Sciatic nerve (tissue), 2 donors: ENCODE measurements at regions not wholly inside any gene's neighbourhood (a gene's known extent, or its start where the extent isn't known, plus 50 kb on each side); places are given as distances from the start of the nearest gene placed in this dataset.
"Not testable (repeated sequence)": the region's sequence is repeated elsewhere in the genome, so short reads cannot be mapped to it uniquely, and the experiment has no call there.

ENCODE experiments used
- ATAC-seq: fragments of 200-7000 bp; cut with Tn5 transposase; one replicate; pipeline ENCODE4 v1.9.1; 2020; ENCODE audit warnings: mild to moderate bottlenecking, moderate library complexity
- DNase-seq: peaks from one replicate; pipeline ENCODE4 v3.0.0-alpha.2; 2020; ENCODE audit warnings: low spot score
- intact Hi-C: fragments of 100-400 bp; cut with DNase I; formaldehyde crosslinking; loops from one replicate; pipeline ENCODE4 v1.14.2; 2022
- donor health status: DM: no; HTN: no; CAD: no.
- donor health status: DM: no; HTN: no; CAD: no.

DNA sequence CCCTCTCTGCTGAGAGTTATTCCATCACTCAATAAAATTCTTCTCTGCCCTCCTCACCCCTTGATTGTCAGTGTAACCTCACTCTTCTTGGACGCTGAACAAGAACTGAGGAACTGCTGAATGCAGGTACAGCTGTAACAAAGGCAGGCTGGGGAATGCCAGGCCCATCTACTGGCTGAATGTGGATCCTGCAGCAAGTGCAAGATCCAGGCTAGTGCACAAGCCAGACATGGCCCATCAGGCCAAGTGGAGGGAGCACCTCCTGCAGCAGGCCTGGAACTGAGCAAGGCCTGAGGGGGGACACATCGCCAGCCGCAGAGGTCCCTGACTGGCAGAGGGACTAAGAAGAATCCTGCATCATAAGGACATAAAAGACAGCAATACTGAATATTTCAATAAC lies 411.8 kb upstream of the PCDH10 start:
- intact Hi-C loops: no loop called here
- no peak for ATAC-seq

DNA sequence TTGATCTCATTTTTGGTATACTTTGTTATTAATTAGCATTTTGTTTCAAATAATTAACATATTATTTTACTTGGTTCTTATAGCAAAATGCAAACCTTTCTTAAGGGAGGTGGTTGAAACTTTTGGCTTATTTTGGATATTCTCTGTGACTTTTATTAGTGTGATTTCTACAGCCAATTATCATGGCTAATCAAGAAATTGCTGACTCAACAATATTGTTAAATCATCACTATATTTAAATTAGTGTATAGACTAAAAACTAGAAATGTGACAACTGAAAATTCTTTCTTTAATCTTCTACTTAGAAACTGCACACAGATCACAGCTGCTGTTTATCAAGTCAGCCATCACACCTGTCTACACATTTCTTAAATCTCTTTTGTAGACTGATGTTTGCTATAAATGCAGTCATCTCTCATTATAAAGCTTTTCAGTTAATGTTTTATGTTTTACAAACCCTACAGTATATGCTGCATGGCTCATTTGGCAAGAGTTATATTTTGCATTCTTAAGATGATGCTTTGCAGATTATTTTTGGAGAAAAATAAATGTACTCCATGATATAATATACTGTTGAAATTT lies 389.8 kb upstream of the PCDH10 start:
- DNase-seq: no peak
- no peak for ATAC-seq

More for the DNA sequence above, 411.8 kb upstream of the PCDH10 start:
- no peak for DNase-seq

DNA sequence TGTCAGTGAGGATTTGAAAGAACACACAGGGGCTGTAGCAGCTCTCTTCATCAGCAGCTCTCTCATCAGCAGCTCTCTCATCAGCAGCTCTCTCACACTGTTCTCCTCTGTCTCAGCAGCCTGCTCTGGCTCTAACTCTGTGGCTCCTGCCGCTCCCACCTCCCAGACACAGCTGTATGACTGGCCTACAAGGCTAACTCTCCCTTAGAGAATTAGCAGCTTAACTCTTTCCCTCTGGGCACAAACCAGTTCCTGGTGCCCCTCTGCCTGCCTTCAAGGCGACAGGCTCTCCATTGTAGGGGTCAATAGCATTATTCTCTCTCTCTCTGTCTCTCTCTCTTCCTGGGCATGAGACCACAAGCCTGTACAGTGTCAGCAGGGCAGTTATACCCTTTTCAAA lies 385.6 kb upstream of the PCDH10 start:
- intact Hi-C loops: no loop called here
- DNase-seq: no peak
- ATAC-seq: no peak

More for the DNA sequence above, 389.8 kb upstream of the PCDH10 start:
- intact Hi-C loops: no loop called here

DNA sequence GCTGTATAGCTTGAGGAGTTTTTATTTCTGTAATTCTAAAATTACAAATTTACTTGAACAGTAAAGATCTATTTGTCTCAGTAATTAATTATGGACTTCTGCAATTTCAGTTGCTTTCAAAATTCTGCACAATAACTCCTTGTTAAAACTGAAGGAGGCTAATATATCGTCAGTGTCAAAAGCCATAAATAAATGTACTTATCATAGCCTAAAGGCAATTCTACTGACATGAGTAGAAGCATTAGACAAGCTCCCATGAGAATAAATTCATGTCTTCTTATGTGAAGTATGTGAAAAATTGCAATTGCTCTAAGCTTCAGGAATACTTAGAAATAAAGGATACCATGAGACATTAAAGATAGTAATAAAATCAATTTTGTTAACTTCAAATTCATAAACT lies 381.2 kb upstream of the PCDH10 start:
- intact Hi-C loops: no loop called here
- ATAC-seq (no peak), DNase-seq (no peak)

DNA sequence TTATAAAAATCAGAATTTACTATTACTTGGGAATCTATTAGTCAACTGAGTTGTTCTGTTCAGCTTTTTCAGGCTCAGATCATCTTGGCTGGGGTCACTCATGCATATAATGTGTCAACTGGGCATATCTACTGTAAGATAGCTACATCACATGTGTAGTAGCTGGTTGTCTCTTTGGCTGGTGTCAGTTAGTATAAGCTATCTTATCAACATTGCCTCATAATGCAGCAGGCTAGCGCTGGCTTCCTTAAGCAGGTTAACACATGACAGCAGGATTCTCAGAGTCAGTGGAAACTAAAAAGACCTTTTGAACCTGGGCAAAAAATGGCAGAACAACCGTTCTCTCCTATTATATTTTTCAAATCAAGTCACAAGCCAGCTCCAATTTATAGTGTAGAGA lies 378.3 kb upstream of the PCDH10 start:
- ATAC-seq: no peak
- DNase-seq: no peak
- intact Hi-C loops: no loop called here

DNA sequence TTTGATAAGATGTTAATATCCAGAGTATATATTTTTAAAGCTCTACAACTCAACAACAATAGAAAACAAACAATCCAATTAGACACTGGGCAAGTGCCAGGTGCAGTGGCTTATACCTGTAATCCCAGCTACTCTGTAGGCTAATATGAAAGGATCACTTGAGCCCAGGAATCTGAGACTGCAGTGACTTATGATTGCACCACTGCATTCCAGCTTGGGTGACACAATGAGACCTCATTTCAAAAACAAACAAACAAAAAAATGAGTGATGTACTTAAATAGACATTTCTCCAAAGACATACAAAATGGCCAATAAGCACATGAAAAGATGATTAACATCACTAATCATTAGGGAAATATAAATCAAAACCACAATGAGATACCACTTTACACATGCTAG lies 356.8 kb upstream of the PCDH10 start:
- intact Hi-C loops: no loop called here
- DNase-seq: no peak
- no peak for ATAC-seq

DNA sequence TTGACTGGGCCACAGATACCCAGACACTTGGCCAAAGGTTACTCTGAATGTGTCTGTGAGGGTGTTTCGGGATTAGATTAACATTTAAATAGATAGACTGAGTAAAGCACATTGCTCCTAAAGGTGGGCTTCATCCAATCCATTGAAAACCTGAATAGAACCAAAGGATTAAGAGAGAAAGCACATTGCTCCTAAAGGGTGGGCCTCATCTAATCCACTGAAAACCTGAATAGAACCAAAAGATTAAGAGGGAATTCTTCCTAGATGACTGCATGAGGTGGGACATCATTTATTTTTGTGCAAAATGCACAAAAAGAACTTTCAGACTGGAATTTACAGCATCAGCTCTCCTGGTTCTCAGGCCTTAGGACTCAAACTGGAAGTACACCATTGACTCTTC lies 351.2 kb upstream of the PCDH10 start:
- ATAC-seq: no peak
- DNase-seq: no peak
- intact Hi-C loops: no loop called here

DNA sequence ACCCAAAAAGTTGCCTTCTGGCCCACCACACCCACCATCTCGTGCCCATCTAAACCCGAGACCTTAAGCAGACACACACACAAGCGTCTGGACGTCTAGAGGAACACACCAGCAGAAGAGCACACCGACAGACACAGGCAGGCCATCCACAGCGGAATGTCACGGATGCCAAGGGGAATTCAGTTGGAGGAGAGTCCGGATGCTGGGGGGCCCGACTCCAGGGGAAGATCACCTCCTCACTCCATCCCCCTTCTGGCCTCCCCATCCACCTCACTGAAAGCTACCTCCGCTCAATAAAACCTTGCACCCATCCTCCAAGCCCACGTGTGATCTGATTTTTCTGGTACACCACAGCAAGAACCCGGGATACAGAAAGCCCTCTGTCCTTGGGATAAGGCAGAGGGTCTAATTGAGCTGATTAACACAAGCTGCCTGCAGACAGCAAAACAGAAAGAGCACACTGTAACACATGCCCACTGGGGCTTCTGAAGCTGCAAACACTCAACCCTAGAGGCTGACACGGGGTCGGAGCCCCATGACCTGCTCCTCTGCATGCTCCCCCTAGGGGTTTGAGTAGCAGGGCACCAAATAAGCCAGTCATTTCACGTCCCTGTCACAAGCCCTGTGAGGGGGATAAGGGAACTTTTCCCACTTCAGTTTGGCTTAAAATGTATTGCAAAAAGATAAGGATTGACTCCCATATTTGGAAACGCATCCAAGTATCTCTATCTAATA lies 339.6 kb upstream of the PCDH10 start:
- DNase-seq (no peak), ATAC-seq (no peak)
- intact Hi-C loops: no loop called here

DNA sequence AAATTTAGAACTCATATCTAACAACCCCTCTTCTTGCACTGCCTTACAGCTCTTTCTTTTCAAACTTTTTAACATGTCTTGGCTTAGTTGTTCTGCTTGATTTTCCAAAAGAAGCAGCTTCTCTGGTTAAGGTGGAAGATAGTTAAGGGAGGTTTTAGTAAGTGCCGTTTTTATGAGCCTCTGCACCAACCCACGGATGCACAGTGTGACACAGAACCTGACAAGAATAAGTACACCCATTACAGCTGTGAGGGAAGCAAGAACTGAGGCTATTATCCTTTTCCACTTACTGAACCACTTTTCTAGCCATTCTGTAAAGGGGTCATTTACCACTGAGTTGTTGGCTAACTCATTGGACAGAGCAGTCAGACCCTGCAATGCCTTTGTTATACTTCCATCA lies 336.0 kb upstream of the PCDH10 start:
- intact Hi-C loops, ATAC-seq, DNase-seq: not testable (repeated sequence)

DNA sequence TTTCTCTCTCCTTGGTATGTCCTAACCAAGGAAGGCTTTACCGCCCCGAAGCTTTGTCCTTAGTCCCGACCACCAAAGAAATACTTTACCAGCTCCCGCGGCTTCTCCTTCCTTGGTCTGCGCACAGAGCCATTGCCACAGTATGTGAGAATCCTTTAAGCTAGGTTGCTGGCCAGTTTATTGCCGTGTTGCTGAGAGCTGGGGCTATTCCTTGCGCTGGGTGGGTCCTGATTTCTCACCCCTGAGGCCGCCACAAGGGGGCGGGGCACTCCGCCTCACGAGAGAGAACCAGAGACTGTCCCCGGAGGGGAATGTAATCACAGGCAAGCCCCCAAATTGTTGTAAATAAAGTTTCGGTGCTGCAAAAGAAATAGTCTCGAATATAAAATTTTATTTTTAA lies 331.0 kb upstream of the PCDH10 start:
- ATAC-seq (no peak), DNase-seq (no peak)
- intact Hi-C loops: no loop called here

DNA sequence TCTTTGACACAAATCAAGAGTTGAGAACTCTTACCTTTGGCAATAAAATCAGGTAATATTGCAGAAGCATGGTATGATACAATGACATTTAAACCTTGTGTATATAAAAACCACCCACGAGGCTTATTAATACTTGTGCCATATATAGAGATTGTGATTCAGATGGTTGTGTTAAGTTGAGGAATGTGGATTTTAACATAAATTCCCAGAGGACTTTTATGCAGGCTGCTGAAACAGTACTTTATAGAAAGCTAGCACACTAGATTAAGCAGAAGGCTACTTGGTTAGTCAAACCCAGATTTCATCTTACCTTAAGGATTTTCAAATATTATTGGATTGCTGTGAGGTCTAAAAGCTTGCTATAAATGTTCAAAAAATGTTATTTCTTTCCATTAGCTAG lies 325.7 kb upstream of the PCDH10 start:
- DNase-seq: no peak
- ATAC-seq: no peak
- intact Hi-C loops: no loop called here

DNA sequence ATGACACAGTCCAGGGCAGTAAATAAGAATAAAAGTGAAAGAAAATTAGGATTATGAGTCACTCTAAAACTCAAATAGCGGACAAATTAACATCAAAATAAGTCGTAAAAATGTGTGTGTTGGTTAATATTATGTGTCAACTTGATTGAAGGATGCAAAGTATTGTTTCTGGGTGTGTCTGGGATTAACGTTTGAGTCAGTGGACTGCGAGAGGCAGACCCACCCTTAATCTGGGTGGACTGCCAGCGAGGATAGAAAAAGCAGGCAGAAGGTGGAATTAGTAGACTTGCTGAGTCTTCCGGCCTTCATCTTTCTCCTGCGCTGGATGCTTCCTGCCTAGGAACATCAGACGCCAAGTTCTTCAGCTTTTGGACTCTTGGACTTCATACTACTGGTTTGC lies 324.3 kb upstream of the PCDH10 start:
- no peak for ATAC-seq
- intact Hi-C loops: no loop called here
- no peak for DNase-seq

DNA sequence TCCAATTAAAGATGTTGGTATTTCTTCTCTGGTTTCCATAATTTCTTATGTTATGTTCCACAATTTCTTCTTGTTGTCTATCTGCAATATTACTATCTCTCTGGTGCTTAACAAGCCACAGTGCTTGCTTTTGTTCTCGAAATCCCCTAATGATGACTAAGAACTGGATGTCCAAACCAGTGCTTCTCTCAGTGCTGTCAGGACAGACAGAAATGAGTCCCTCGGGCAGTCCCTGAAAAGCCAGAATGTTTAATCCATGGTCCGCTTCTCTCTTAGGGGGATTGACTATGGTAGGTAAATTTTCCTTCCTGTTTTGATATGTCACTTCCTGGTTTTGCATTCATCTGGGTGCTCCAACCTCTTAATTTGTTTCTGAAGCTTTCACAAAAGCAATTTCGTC lies 321.6 kb upstream of the PCDH10 start:
- ATAC-seq (no peak), DNase-seq (no peak)
- intact Hi-C loops: no loop called here

DNA sequence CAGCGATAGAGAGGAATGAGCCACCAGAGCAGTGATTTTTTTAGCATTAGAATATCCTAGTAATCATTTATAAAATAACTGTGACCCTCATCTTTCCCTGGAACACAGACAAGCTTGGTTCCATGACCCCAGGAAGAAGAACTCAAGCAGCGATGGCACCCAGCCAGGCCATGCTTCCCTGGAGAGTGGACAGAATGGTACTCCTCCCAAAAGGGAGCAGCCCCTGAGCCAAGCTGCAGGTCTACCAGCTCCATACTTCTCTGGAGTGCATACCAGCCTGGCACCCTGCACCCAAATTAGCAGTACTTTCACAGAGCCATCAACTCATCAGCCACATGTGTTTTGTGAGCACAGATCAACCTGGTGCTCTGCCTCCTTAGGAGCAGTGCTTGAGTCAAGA lies 310.9 kb upstream of the PCDH10 start:
- intact Hi-C loops: no loop called here
- ATAC-seq (no peak), DNase-seq (no peak)

DNA sequence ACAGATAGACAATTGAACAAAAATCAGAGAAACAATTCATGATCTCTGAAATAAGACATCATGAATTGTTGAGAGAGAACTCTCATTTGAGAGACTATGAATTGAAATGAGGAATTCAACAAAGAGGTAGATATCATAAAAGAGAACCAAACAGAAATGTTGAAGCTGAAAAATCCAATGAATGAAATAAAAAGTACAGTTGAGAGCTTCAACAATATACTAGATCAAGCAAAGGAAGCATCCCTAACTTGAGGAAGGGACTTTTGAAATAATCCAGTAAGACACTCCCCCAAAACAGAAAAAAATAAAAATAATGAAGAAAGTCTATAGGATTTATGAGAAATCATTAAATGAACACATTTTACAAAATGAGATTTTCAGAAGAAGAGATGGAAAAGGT lies 310.0 kb upstream of the PCDH10 start:
- ATAC-seq (no peak), DNase-seq (no peak)
- intact Hi-C loops: no loop called here

DNA sequence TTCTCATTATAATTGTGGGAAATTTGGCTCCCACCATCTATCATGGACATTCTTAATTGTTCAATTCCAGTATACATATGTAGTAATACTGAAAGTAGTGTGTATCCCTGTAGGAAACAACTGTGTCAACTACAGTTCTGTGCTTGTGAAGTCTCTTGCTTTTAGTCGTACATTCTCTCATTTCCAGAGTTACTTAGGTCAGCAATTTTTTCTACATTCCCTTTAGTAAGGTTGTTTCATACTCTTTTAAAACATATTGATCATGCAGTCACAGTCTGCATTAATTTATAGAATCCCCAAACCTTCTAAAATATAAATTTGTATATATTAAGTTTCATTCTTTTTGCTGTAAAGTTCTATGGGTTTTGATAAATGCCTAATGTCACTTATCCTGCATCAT lies 289.2 kb upstream of the PCDH10 start:
- ATAC-seq (no peak), DNase-seq (no peak)
- intact Hi-C loops: no loop called here

DNA sequence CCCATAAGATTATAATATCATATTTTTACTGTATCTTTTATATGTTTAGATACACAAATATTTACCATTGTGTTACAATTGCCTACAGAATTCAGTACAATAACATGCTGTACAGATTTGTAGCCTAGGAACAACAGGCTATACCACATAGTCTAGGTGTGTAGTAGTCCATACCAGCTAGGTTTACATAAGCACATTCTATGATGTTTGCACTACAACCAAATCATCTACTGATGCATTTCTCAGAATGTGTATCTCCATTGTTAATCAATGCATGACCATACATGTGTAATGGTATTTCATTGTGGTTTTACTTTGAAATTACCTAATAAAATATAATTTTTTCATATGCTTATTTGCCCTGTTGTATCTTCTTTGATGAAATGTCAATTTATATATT lies 288.1 kb upstream of the PCDH10 start:
- intact Hi-C loops: no loop called here
- DNase-seq: no peak
- ATAC-seq: no peak

DNA sequence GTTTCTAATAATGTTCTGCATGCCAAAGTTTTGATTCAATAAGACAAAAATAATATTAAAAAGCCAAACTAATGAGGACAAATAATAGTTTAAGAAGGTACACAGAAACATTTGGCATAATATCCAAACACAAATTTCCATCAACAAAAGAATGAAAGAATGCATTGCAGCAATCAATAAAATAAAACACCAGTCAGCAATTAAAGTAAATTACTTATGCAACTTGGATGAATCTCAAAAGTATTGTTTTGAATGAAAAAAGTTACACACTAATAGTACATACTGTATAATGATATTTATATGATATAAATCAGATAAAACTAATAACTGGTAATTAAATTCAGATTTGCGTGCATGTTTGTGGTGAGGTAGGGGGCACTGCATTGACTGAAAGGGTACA lies 285.5 kb upstream of the PCDH10 start:
- ATAC-seq: no peak
- intact Hi-C loops: no loop called here

DNA sequence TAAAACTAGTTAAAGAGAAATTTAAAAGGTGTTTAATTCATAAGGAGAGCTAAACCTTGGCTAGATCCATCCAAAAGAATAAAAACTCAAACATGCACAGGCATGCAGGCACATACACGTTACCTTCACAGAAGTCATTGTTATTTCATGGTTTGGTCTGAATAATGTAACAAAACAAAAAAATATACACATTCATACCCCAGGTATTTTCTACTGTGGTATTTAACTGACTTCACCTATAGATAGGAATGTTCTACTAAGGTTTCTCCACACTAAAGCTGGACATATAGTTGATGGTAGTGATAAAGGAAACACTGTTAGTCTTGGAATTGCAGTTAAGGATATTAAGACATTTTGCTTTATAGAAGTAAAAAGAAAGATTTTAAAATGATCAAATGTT lies 283.6 kb upstream of the PCDH10 start:
- ATAC-seq (no peak), DNase-seq (no peak)
- intact Hi-C loops: no loop called here

More for the DNA sequence above, 285.5 kb upstream of the PCDH10 start:
- no peak for DNase-seq

DNA sequence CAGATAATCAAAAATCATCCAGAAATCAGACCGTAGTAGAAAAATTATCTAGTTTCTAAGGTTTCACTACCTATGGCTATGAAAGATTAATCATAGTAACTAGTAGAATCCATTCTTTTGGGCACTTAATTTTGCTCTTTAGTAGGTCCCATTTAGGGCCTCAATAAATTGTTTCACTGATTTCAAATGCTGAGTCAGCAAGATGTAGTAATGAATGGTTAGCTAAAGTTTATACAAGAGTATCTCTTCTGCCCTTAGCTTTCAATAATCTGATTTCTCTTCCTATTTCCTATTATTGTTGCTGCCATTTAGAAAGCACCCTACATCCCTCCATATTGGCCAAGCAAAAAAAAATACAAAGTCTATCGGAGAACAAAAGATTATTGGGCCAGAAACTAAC lies 283.2 kb upstream of the PCDH10 start:
- no peak for ATAC-seq
- no peak for DNase-seq
- intact Hi-C loops: no loop called here

DNA sequence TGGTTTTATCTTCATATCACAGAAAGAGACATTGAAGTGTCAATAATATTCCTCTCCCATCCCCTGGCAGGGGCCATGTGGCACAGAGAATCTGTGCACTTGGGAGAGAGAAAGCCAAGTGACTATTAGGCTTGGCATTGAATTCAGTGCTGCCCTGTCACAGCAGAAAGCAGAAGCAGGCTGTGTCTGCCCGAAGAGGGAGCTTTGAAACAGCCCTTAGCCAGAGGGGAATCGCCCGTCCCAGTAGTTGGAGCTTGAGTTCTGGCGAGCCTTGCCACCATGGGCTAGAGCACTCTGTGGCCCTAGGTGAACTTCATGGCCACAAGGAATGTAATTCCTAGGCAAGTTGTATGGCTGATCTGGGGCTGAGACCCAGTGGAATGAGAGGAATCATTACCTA lies 282.5 kb upstream of the PCDH10 start:
- ATAC-seq: no peak
- intact Hi-C loops: no loop called here

More for the DNA sequence above, 282.5 kb upstream of the PCDH10 start:
- DNase-seq: no peak
